ENCODE measurements at regions not wholly inside any gene's neighbourhood (a gene's known extent, or its start where the extent isn't known, plus 50 kb on each side); places are given as distances from the start of the nearest gene placed in this dataset.

- no peak for TF ChIP-seq RAD21 (IDR thresholded peaks at IDR 0.05; ENCODE audit: low read depth)
- no peak for TF ChIP-seq EP300 (IDR thresholded peaks at IDR 0.05; ENCODE audit: borderline replicate concordance)
- TF ChIP-seq TAF1 (IDR thresholded peaks at IDR 0.05; ENCODE audit: low read depth): no peak
Observed at GRCh38 chr5:133704411-133704810, 92.1 kb upstream of the FSTL4 start.
